Heart right ventricle (tissue), 16 donors: ENCODE measurements at regions not wholly inside any gene's neighbourhood (a gene's known extent, or its start where the extent isn't known, plus 50 kb on each side); places are given as distances from the start of the nearest gene placed in this dataset.
"Not testable (repeated sequence)": the region's sequence is repeated elsewhere in the genome, so short reads cannot be mapped to it uniquely, and the experiment has no call there.

Experiments
- ATAC-seq, 8 donors: fragments of 200-7000 bp; cut with Tn5 transposase; one replicate each; pipeline ENCODE4 v1.9.1; 2020; ENCODE audit warnings: mild to moderate bottlenecking in 8 of 8, moderate library complexity in 8 of 8, moderate number of reproducible peaks in 1 of 8
- DNase-seq, 2 donors: peaks; one replicate each; pipeline ENCODE4 v3.0.0-alpha.2; 2020
- H3K27ac ChIP-seq, 10 donors: fragments of 200-600 bp; sonication (generic) in 2 of 10; one replicate each; pipeline versions ENCODE4 v1.5.0 to v1.8.0; 2020 to 2022; ENCODE audit warnings: mild to moderate bottlenecking in 3 of 10
- H3K27me3 ChIP-seq, 7 donors: fragments of 200-600 bp; one replicate each; pipeline ENCODE4 v1.8.0; 2021 to 2022; ENCODE audit warnings: mild to moderate bottlenecking in 2 of 7
- H3K36me3 ChIP-seq, 9 donors: fragments of 200-600 bp; sonication (generic) in 1 of 9; one replicate each; pipeline versions ENCODE4 v1.5.0 to v1.8.0; 2020 to 2022; ENCODE audit warnings: mild to moderate bottlenecking in 2 of 9
- H3K4me1 ChIP-seq, 9 donors: fragments of 200-600 bp; sonication (generic) in 1 of 9; one replicate each; pipeline versions ENCODE4 v1.5.0 to v1.8.0; 2020 to 2022; ENCODE audit warnings: mild to moderate bottlenecking in 4 of 9
- H3K4me3 ChIP-seq, 10 donors: fragments of 200-600 bp; sonication (generic) in 2 of 10; one replicate each; pipeline versions ENCODE4 v1.5.0 to v1.8.0; 2020 to 2022; ENCODE audit warnings: mild to moderate bottlenecking in 7 of 10, moderate library complexity in 2 of 10
- H3K9me3 ChIP-seq, 11 donors: fragments of 200-600 bp in 10 of 11; sonication (generic) in 2 of 11; one replicate each; pipeline versions ENCODE4 v1.5.0 to v1.8.0; 2013 to 2022; ENCODE audit warnings: mild to moderate bottlenecking in 2 of 11, control low read depth in 1 of 11, moderate library complexity in 1 of 11
- CTCF ChIP-seq, 9 donors: fragments of 200-600 bp; sonication (generic) in 2 of 9; IDR thresholded peaks; one replicate each; pipeline versions ENCODE4 v1.5.0 to v1.8.0; 2021 to 2022; ENCODE audit warnings: antibody characterized with exemption in 9 of 9, mild to moderate bottlenecking in 5 of 9, moderate library complexity in 1 of 9
- WGBS, 2 donors: extraction: QIAGEN DNeasy Blood & Tissue Kit; methylation state at CpG; one replicate each; pipeline ENCODE4 v1.1.7; 2013; ENCODE audit warnings: inconsistent platforms in 1 of 2; 5-methylcytosine and 5-hydroxymethylcytosine counted together
- intact Hi-C, 10 donors: fragments of 100-400 bp; cut with DNase I; formaldehyde crosslinking; loops; one replicate each; pipeline versions ENCODE4 v1.11.1 to v1.14.2; 2022
- donor health status: Arrhythmogenic right ventricular cardiomyopathy.
- donor health status: ischemic (EF 13 %, LVEDD 7.1; RV severe dilation, severe dysfunction).
- donor health status: healthy with polysubstance abuse.
- donor health status: DM: no; HTN: yes; CAD: no.
- donor health status: DM: no; HTN: no; CAD: no.
- donor health status: ischemic (EF 25% LVEDD 6.9; RV normal size, moderate dysfunction).
- donor health status: ischemic (EF 25% LVEDD 5.7; RV mildly dilated, moderate dysfunction).
- donor health status: healthy.
- donor health status: DM: yes; HTN: yes; CAD: no.
- donor health status: Ischemic cardiomyopathy.
- donor health status: ischemic (EF 35%, LVEDD 5.7; RV mildly dilated, moderate dysfunction).
- donor health status: nonischemic (EF 11% LVEDD 7.7; RV severe dilation, severe dysfunction).
- donor health status: DM: yes; HTN: yes; CAD: no.
- donor health status: PGD.
- donor health status: ischemic (EF 29% LVEDD 5.4; RV normal size, mild dysfunction).
- donor health status: nonischemic (EF 23%, LVEDD 6.1; RV moderate dilation, normal function).

DNA sequence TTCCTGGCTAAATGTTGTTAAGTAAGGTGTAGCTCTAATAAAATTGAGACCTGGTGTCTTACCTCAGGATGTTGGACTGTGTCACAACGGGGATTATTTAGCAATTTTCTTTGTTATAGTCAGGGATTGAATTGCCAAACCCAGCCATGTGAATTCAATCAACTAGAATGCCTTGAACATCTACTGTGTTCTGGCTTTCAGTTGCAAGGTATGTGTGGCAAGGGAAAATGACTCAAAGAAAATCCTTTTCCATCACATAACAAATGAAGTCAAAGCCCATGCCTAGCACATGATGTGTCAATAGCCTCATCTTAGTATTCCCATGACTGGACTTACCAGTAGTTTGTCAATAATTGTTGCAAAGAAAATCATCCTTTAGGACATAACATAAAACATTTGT lies 519.8 kb upstream of the FLRT2 start:
- WGBS, 2 donors: 69 to 80% methylated on average over 1 of the region's 1 CpG
- Histone ChIP-seq H3K27ac (no peak overlapping the region), H3K4me1 (no peaks in the 10 kb centered on the region), H3K9me3 (peaks cover 0 to 7% (median 0%) of the 10 kb centered on the region in 11 donors), H3K4me3 (no peak overlapping the region), H3K36me3 (no peaks in the 10 kb centered on the region), H3K27me3 (no peaks in the 10 kb centered on the region)
- DNase-seq (no peak), ATAC-seq (no peak)
- TF ChIP-seq CTCF (IDR thresholded peaks at IDR 0.05): no peak
- intact Hi-C loops: no loop called here

DNA sequence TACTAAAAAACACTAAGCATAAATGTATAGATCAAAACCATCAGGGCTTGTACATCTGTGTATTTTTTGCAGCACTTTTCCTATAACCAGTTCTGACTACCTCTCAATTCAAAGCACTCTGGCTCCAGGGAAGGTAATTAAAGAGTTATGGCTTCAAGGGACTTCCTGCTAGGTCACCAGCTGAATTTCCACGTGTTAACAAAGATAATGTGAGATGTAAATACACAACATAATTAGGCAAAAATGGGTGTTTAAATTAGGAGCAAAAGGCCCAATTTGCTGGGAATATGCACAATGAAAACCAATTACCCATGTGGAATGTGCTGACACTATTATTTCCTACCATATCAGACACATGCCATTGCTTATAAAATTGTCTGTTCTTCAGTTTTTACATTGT lies 513.4 kb upstream of the FLRT2 start:
- DNase-seq: no peak
- intact Hi-C loops: no loop called here
- Histone ChIP-seq H3K4me1 (no peaks in the 10 kb centered on the region), H3K36me3 (no peaks in the 10 kb centered on the region), H3K27ac (no peak overlapping the region), H3K27me3 (no peaks in the 10 kb centered on the region), H3K4me3 (no peak overlapping the region), H3K9me3 (peaks cover 0 to 22% (median 0%) of the 10 kb centered on the region in 11 donors)
- no peak for ATAC-seq
- TF ChIP-seq CTCF (IDR thresholded peaks at IDR 0.05): no peak
- whole genome bisulfite sequencing, 2 donors: 7 to 14% methylated on average over 1 of the region's 1 CpG

DNA sequence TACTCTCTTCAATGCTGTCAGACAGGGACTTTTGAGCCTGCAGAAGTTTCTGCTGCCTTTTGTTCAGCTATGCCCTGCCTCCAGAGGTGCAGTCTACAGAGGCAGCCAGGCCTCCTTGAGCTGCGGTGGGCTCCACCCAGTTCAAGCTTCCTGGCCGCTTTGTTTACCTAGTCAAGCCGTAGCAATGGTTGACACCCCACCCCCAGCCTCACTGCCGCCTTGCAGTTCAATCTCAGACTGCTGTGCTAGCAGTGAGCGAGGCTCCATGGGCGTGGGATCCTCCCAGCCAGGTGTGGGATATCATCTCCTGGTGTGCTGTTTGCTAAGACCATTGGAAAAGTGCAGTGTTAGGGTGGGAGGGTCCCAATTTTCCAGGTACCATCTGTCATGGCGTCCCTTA lies 506.1 kb upstream of the FLRT2 start:
- H3K36me3 ChIP-seq, H3K27ac ChIP-seq, H3K4me1 ChIP-seq, H3K4me3 ChIP-seq, ATAC-seq, H3K27me3 ChIP-seq, intact Hi-C loops, DNase-seq: not testable (repeated sequence)
- peaks cover 0 to 21% (median 0%) of the 10 kb centered on the region in 11 donors for H3K9me3 ChIP-seq
- 91 to 94% methylated on average over 7 of the region's 7 CpGs for WGBS, 2 donors

DNA sequence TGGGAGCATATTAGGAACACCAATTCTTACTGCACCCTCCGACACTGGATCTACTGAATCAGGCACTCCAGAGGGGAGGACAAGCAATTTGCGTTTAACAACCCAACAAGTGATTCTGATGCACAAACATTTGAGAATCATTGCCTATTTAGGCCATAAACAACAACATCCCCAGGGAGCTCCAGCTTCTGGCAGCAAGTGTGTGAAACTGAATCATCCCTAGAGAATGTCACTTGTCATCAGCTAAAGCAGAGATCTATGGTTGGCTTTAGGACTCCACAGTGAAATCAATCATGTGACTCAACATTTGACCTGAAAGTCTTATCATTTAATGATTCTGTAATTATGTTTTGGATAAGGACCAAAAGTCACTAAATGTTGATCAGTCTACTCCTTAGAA lies 505.0 kb upstream of the FLRT2 start:
- Histone ChIP-seq H3K4me3 (no peak overlapping the region), H3K9me3 (peaks cover 0 to 13% (median 0%) of the 10 kb centered on the region in 11 donors), H3K4me1 (no peaks in the 10 kb centered on the region), H3K27ac (no peak overlapping the region), H3K27me3 (no peaks in the 10 kb centered on the region), H3K36me3 (no peaks in the 10 kb centered on the region)
- intact Hi-C loops: no loop called here
- WGBS, 2 donors: 73% methylated on average over 2 of the region's 2 CpGs
- no peak for TF ChIP-seq CTCF (IDR thresholded peaks at IDR 0.05)
- no peak for DNase-seq
- no peak for ATAC-seq

DNA sequence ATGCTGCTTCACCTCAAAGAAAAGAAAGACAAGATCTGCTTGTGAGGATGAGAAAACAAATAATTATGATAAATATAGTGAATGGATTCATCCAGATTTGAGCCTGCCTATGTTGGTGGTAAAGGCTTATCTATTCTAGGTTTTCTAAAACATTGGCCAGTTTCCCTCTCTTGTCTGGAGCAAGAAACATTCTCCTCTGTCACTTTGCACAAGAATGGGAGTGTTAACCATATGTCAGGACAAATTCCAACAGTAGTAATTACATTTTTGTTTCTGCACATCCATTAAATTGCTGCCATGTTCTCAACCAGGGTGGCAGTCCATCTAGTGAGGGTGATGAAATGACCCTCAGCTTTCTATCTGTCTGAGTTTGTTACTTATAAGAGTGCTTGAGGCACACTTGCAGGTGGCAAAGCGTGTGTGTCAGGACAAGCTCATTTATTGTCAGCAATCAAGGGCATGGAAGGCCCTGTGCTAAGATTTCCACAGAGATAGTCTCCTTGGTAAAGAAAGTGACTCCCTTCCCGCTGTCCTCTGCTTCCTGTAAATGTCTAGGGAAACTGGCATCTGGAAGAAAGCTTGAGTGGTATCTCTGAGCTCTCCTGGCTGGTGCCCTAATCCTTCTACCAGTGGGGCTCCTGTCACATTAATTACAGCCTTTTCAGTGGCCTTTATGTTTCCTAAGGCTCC lies 502.1 kb upstream of the FLRT2 start:
- no peak overlapping the region for H3K4me3 ChIP-seq
- H3K36me3 ChIP-seq: no peaks in the 10 kb centered on the region
- no peaks in the 10 kb centered on the region for H3K27me3 ChIP-seq
- DNase-seq: no peak
- H3K4me1 ChIP-seq: no peaks in the 10 kb centered on the region
- no peak overlapping the region for H3K27ac ChIP-seq
- intact Hi-C loops: no loop called here
- ATAC-seq: no peak
- peaks cover 0 to 10% (median 0%) of the 10 kb centered on the region in 11 donors for H3K9me3 ChIP-seq
- TF ChIP-seq CTCF (IDR thresholded peaks at IDR 0.05): no peak
- WGBS, 2 donors: 66 to 76% methylated on average over 2 of the region's 2 CpGs
